22Rv1 (cell line): ENCODE measurements at regions not wholly inside any gene's neighbourhood (a gene's known extent, or its start where the extent isn't known, plus 50 kb on each side); places are given as distances from the start of the nearest gene placed in this dataset.
"Not testable (repeated sequence)": the region's sequence is repeated elsewhere in the genome, so short reads cannot be mapped to it uniquely, and the experiment has no call there.

Experiments
- CTCF ChIP-seq: fragments of 450-650 bp; IDR thresholded peaks from 2 replicates; pipeline ENCODE4 v1.5.1; 2017; ENCODE audit warnings: mild to moderate bottlenecking
- ZFX ChIP-seq: fragments of 450-650 bp; IDR thresholded peaks from 2 replicates; pipeline ENCODE4 v1.6.1; 2017; ENCODE audit warnings: antibody characterized with exemption, borderline replicate concordance

- TF ChIP-seq CTCF, ZFX: not testable (repeated sequence)
Observed at GRCh38 chr5:67798470-67798869, 417.1 kb upstream of the PIK3R1 start.
